Amniotic epithelial cell (primary cell): ENCODE measurements at regions not wholly inside any gene's neighbourhood (a gene's known extent, or its start where the extent isn't known, plus 50 kb on each side); places are given as distances from the start of the nearest gene placed in this dataset.
A peak's percentile ranks its signal among the peaks of the same experiment; 100 is the strongest.

Source experiments
- DNase-seq: peaks from one replicate; pipeline ENCODE4 v3.0.0-alpha.2; 2010; ENCODE audit warnings: low read depth

DNA sequence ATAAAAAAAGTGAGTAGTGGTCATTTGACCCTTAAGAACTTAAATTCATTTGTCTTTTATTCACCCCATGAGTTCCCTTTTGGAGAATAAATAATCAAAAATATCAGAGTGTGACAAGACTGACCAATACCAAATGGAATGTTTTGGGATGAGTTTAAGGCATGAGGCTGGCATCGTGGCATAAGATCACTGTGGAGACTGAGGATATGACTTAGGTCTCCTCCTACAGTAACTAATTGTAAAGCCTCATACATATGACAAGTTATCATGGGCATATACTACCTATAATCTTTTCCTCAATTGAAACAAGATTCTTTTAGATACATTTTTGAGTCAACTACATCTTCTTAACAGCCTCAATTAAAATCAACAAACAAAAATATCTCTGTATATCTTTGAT lies 782.0 kb downstream of the SLITRK1 start:
- DNase-seq = no peak

DNA sequence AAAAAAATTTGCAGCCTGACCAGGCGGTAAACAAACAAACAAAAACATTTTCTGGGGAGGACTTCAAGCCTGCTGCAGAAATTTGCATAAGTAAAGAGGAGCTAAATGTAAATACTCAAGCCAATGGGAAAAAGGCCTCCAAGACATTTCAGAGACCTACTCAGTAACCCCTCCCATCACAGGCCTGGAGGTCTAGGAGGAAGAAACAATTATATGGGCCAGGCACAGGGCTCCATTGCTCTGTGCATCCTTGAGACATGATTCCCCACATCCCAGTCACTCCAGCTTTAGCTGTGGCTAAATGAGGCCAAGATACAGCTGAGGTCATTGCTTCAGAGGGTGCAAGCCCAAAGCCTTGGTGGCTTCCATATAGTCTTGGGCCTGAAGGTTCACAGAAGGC lies 793.4 kb downstream of the SLITRK1 start:
- no peak for DNase-seq

- DNase-seq = no peak
Observed at GRCh38 chr13:83086948-83087347, 795.3 kb downstream of the SLITRK1 start.

GRCh38 chr13:83086088-83086487 lies 796.2 kb downstream of the SLITRK1 start:
- DNase-seq = no peak

- DNase-seq = peak; percentile 28
Observed at GRCh38 chr13:83085186-83085900, 796.9 kb downstream of the SLITRK1 start.

DNA sequence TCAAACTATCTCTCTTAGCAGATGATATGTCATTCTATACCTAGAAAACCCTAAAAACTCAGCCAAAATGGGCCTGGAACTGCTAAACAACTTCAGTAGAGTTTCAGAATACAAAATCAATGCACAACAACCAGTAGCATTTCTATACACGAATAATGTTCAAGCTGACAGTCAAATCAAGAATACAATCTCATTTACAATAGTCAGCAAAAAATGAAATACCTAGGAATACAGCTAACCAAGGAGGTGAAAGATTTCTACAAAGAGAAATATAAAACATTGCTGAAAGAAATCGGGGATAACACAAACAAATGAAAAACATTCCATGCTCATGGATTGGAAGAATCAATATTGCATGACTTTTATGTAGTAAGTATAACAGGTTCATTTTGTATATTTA lies 804.8 kb downstream of the SLITRK1 start:
- no peak for DNase-seq

DNA sequence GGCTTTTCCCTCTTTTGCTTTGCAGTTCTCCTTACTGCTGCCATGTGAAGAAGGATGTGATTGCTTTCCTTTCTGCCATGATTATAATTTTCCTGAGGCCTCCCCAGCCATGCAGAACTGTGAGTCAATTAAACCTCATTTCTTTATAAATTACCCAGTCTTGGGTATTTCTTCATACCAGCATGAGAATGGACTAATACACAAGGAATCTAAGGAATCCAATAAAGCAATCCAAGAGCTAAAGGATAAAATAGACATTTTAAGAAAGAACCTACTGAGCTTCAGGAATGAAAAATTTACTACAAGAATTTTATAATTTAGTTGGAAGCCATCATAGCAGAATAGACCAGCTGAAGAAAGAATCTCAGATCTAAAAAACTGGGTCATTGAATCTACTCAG lies 808.3 kb downstream of the SLITRK1 start:
- peak; percentile 47 for DNase-seq

GRCh38 chr13:83065108-83065507 lies 817.2 kb downstream of the SLITRK1 start:
- peak; percentile 88 for DNase-seq

- DNase-seq = no peak
Observed at GRCh38 chr13:83057119-83057518, 825.2 kb downstream of the SLITRK1 start.

DNA sequence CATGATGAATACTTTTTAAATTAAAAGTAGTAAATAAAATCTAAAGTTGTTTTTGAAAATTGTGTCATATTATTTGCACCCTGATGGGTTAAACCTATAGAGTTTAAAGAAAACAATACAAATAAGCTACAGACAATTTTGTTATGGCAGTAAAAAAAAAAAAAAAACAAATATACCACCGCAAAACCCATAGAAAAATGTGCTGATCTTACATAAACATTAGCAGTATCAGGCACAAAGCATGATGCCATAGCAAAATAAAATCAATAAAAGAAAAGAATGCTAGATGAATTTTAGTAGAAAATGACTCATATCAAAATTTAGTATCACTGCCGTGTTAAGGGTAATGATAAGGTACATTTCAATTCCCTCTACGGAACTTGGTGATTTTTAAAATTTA lies 826.0 kb downstream of the SLITRK1 start:
- no peak for DNase-seq

DNA sequence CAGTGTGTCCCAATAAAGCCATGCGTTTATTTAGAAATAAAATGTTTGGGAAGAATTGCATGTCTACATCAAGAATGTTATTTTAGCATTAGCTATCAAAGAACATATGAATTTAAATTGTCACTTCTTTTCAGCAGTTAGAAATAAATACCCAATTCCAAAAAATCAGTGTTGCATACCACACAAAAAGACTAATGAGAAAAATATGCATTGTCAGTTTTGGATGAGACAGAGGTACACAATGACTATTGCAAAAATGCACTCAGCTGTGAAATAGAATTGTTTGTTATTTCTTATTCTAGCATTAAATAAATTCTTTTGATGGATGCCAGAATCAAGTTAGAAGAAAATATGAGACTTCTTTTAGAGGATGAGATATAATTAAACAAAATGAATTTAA lies 833.9 kb downstream of the SLITRK1 start:
- no peak for DNase-seq

- DNase-seq = peak; percentile 1
Observed at GRCh38 chr13:83024955-83025594, 857.2 kb downstream of the SLITRK1 start.

- no peak for DNase-seq
Observed at GRCh38 chr13:83024232-83024631, 858.0 kb downstream of the SLITRK1 start.

DNA sequence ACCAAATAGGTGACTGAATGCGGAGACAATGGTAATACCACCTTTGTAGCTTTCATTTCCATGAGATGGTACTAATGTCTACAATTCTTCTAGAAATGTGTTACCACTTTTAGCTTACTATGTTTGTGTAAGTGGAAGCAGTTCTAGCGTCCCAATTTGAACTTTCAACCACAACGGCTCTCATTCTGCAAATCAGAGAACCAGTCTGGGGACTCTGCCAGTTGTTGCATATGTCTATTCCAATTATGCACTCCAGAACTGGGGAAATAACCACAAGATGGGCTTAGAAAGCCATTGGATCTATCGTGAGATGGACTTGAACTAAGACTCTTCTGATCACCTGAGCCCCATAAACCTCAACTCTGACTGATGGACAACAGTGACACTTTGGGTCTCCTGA lies 862.3 kb downstream of the SLITRK1 start:
- no peak for DNase-seq

GRCh38 chr13:83009987-83010386 lies 872.3 kb downstream of the SLITRK1 start:
- no peak for DNase-seq

GRCh38 chr13:83008212-83008929 lies 873.9 kb downstream of the SLITRK1 start:
- DNase-seq = no peak

DNA sequence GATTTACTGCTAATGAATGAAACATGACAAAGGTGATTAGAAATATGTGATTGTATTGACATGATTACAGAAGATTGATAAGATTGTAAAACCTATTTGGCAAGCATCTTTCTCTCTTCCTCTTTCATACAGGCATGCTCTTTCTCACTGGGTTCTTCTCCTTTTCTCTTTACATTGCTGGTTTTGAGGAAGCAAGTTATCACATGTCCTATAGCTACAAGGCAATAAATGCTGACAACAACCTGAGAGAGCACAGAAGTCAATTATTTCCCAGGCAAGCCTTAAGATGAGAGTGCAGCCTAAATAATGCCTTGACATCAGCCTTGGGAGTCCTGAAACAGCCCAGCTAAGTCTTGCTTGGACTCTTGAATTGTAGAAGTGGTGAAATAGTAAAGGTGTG lies 875.0 kb downstream of the SLITRK1 start:
- DNase-seq = no peak

GRCh38 chr13:83003185-83003584 lies 879.1 kb downstream of the SLITRK1 start:
- no peak for DNase-seq

DNA sequence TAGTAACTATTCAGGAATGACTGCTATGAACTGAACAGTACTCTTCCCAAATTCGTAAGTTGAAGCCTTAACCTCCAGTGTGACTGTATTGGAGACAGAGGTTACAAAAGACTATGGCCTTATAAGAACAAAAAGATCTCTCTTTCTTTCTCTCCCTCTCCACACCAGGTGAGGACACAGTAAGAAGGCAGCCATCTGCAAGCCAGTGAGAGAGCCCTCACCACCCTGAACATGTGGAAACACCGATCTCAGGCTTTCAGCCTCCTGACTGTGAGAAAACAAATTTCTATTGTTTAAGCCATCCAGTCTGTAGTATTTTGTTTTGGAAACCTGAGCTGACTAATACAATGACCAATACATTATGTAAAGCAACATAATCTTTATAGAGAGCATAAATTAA lies 888.9 kb downstream of the SLITRK1 start:
- DNase-seq = no peak

GRCh38 chr13:82976499-82976898 lies 905.8 kb downstream of the SLITRK1 start:
- DNase-seq = no peak

DNA sequence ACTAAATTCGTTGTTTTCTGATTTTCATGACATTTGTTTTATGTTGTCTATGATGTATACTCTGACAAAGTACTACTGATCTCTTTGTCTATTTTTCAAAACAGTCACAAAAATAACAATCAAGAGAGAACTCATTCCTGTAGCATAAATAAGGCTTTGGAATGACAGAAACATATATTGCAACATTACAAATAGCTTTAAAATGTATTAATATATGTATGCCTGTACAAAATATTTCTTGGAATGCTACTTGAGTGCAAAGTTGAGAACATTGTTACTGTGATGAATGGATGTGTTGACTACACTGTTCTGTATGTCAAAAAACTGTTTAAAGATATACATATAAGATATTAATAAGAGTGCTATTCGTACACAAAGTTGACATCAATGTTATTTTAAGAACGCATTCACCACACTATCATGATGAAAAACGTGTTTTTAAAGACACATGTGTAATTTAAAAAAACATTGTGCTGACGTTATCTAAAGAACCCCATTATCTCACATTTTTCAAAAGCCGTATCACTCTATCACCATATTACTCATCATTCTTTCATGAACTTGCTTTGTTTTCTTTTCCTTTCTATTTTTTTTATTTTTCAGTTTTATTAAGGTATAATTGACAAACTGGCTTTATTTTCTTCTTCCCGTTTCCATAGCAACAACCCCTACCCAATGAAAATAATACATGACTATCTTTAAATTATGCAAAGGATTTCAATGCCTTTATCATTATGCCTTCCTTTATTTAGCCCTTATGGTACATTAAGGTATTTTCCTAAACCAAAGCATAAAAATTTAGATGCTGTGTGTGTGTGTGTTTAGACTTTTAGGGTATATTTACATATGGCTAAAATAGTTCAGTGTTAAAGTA lies 918.8 kb downstream of the SLITRK1 start:
- peak; percentile 28 for DNase-seq

DNA sequence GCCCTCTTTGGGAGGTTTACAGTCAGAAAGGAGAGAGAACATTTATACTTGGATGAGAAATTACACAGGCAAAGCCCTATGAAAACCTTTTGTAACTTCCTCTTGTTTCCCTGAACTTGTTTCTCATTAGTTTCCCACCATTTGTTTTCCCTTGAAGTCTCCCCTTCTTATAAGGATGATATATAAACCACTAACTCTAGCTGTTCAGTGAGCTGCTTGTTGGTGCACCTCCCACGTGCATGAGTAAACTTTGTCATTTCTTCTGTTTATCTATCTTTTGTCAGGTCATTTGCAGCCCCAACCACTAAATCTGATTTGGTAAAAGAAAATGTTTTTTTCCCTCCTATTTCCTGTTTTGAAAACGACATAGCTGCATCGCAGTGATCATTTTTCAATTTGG lies 919.9 kb downstream of the SLITRK1 start:
- DNase-seq = peak; percentile 40
